HG02885 (cell line): ENCODE measurements at regions not wholly inside any gene's neighbourhood (a gene's known extent, or its start where the extent isn't known, plus 50 kb on each side); places are given as distances from the start of the nearest gene placed in this dataset.
"Not testable (repeated sequence)": the region's sequence is repeated elsewhere in the genome, so short reads cannot be mapped to it uniquely, and the experiment has no call there.

Experiments used
- ATAC-seq: cut with Tn5 transposase; IDR thresholded peaks from one replicate; pipeline ENCODE4 v1.9.1; 2021; ENCODE audit warnings: mild to moderate bottlenecking; ENCODE audit not compliant: unreplicated experiment, poor library complexity

DNA sequence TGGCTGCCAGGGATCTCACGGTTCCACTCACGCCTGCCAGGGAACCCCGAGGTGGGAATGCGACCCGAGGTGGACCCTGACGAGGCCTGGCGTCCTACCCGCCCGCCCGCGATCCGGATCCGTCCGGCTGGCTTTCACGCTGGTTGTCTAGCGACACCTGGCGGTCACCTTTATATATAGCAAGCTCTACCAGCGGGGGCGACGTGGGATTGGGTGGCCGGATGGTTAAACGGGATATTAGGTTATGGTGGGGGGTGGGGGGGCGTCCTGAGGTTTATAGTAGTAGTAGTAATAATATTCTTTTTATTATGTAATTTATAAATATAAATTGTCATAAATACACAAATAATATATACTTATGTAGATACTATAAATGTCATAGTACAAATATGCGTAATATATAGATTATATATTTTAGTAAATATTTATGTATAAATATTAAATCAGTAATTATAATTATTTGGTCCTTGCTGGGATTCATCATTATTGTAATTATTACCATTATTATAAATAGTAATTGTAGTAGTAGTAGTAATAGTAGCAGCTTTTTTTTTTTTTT lies 136.9 kb downstream of the KCNJ12 start:
- ATAC-seq, result peak; percentile 76

- not testable (repeated sequence) for ATAC-seq
These were observed 138.4 kb downstream of the KCNJ12 start for GRCh38 chr17:21514567-21514966.

GRCh38 chr17:21517538-21518293 lies 141.6 kb downstream of the KCNJ12 start:
- no peak for ATAC-seq

- ATAC-seq, result no peak
These were observed 146.7 kb downstream of the KCNJ12 start for GRCh38 chr17:21522755-21523336.

DNA sequence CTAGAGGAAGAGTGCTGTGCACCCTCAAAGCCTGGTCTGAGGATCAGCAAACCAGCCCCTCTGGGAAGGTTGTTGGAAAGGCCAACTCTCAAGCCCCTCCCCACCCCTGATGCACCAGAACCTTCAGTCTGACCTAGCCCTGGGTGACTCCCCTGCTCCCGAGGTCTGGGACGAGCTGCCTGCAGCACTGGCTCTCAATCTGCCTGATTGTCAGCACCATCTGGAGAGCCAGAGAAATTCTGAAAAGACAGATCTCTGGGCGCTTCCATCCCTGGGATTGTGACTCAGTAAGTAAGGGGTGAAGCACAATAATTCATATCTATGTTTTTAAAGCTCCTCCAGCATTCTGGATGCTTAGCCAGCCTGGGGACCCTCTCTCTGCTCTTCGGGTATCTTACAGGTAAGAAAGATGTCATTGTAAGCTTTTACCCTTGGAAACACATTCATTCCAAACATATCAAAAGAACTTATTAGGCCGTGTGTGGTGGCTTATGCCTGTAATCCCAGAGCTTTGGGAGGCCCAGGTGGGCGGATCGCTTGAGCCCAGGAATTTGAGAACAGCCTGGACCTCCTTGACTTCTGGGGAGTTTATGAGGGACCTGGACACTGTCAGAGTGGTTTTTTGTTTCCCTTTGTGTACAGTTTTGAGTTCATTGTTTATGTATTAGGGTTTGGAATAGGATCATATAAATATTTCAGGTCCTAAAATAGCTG lies 147.5 kb downstream of the KCNJ12 start:
- no peak for ATAC-seq

GRCh38 chr17:21524211-21524591 lies 148.0 kb downstream of the KCNJ12 start:
- ATAC-seq, result no peak

- no peak for ATAC-seq
These were observed 149.4 kb downstream of the KCNJ12 start for GRCh38 chr17:21525464-21526130.

DNA sequence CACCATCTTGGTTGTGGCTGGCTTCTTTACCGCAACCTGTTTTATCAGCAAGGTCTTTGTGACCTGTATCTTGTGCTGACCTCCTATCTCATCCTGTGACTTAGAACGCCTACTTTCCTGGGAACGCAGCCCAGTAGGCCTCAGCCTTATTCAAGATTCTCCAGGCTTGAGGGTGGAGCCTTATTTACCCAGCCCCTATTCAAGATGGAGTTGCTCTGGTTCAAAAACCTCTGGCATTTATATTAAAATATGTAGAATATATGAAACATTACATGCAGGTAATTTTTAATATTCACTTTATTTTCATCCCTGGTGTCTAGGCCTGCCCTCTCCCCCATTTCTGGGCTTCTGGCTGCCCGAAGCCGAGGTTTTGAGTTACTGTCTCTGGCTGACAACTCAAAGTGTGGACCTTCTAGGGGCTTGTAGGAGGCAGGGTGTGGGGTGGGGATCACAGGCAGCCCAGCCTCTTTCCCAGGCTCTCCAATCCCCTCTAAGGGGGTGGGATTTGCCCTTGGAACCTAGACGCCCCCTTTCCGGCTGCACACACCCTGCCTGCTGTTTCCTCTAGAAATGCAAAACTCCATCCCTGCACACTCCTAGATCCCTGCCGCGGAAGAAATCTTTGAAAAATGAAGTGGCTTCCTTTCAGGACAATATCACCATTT lies 152.0 kb downstream of the KCNJ12 start:
- no peak for ATAC-seq

GRCh38 chr17:21530311-21530710 lies 154.2 kb downstream of the KCNJ12 start:
- no peak for ATAC-seq

DNA sequence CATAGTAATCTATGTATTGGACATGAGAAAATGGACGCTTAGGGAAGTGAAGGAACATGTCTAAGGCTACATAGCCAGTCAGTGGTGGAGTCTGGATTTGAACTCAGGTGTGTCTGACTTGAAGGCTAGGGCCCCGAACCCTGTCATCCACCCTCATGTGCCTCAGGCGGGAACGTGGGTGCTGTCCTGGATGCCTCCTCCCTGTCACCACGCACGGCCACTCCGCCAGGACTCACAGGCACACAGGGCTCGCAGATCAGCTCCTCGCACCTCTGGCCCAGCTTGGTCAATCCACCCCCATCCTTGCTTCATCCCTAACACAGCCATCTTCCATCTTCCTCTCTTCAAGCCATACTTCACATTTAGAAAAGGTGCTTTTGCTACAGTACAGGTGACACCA lies 154.7 kb downstream of the KCNJ12 start:
- ATAC-seq, result no peak

- no peak for ATAC-seq
These were observed 156.7 kb downstream of the KCNJ12 start for GRCh38 chr17:21532763-21533385.

DNA sequence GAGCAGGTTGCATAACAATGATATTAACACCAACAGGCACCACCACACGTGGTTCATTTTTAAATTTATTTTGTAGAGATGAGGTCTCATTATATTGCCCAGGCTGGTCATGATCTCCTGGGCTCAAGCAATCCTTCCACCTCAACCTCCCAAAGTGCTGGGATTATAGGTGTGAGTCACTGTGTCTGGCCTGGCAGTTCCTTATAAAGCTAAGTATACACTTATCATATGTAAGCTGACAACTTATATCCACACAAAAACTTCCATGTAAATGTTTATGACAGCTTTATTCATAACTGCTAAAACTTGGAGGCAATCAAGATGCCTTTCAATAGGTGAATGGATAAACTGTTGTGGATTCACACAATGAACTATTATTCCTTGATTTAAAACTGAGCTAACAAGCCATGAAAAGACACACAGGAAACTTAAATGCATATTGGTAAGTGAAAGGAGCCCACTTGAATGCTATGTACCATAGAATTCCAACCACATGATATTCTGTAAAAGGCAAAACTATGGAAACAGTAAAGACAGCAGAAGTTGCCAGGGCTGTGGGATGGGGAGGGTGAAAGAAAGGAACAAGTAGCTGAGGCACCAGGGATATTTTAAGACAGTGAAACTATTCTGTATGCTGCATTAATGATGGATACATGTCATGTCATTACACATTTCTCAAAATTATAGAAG lies 156.5 kb upstream of the KCNJ18 start:
- ATAC-seq, result no peak

GRCh38 chr17:21537302-21537701 lies 155.0 kb upstream of the KCNJ18 start:
- ATAC-seq, result no peak

DNA sequence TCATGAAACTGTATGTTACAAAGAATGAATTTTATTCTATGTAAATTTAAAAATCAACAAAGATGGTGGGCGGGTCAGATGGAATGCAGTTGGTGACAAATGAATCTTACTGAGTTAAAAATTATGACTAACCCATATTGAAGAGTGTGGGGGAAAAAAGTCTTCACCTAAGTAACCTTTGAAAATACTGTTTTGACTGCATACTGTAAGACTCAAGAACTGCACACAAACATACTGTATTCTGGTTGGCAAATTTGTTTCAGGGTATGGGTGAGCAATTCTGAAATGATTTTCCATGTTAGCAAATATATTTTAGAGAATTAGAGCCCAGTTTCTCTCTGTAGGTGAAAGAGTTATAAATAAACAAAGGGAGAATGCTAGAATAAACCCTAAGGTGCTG lies 153.7 kb upstream of the KCNJ18 start:
- no peak for ATAC-seq

GRCh38 chr17:21539146-21539545 lies 153.2 kb upstream of the KCNJ18 start:
- no peak for ATAC-seq

- ATAC-seq, result no peak
These were observed 151.8 kb upstream of the KCNJ18 start for GRCh38 chr17:21540502-21540901.

DNA sequence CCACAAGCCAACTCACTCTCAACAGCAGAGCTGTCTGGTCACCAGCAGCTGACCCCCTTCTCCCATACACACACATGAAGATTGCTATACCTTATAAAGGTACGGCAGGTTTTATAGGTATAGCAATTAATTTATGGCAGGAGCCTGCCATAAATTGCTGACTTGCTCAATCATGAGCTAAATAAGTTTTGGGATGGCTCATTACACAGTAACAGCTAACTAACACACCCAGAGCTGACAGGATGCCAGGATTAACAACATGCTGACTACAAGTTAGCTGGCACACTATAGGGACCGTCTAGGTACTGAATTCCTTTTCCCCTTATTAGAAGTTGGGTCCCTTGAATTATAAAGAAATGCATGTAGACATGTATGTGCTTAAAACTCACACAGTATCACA lies 150.3 kb upstream of the KCNJ18 start:
- ATAC-seq, result no peak

DNA sequence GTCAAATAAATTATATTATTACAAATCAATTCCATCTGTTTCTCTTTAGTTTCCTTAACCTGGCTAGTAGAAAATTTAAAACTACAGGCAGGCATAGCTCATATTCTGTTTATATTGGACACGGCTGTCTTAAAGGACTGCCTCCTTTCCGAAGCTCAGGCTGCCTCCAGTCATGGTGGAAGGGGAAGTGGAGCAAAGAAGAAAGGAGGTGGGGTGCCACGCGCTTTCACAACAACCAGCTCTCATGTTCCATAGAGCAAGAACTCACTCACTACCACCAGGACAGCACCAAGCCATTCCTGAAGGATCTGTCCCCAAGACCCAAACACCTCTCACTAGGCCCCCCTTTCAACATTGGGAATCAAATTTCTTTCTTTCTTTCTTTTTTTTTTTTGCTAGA lies 149.3 kb upstream of the KCNJ18 start:
- ATAC-seq, result no peak

DNA sequence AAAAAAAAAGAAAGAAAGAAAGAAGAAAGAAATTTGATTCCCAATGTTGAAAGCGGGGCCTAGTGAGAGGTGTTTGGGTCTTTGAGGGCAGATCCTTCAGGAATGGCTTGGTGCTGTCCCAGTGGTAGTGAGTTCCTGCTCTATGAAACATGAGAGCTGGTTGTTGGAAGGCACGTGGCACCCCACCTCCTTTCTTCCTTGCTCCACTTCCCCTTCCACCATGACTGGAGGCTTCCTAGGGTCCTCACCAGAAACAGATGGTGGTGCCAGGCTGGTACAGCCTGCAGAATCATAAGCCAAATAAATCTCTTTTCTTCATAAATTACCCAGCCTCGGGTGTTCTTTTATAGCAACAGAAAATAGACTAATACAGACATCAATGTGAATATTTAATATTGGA lies 147.3 kb upstream of the KCNJ18 start:
- ATAC-seq, result no peak
